Osteoblast (primary cell): ENCODE measurements at regions not wholly inside any gene's neighbourhood (a gene's known extent, or its start where the extent isn't known, plus 50 kb on each side); places are given as distances from the start of the nearest gene placed in this dataset.

ENCODE experiments used
- DNase-seq: peaks from one replicate; pipeline ENCODE4 v3.0.0; 2011; ENCODE audit warnings: low spot score, mixed read lengths; ENCODE audit not compliant: insufficient read length; ENCODE audit errors: missing footprints
- H2AFZ ChIP-seq: 2 replicates; pipeline ENCODE4 v1.6.0; 2011; ENCODE audit warnings: mild to moderate bottlenecking, low read length
- H3K27ac ChIP-seq: 2 replicates; pipeline ENCODE4 v1.5.1; 2011; ENCODE audit warnings: mild to moderate bottlenecking, low read depth, low read length, moderate library complexity
- H3K27me3 ChIP-seq: 2 replicates; pipeline ENCODE4 v1.6.0; 2012; ENCODE audit warnings: mild to moderate bottlenecking, control low read depth, inconsistent platforms, low read length, moderate library complexity; ENCODE audit not compliant: insufficient read depth
- H3K36me3 ChIP-seq: 2 replicates; pipeline ENCODE4 v1.5.1; 2011; ENCODE audit warnings: mild to moderate bottlenecking, low read length, control low read depth, moderate library complexity; ENCODE audit not compliant: insufficient read depth
- H3K4me1 ChIP-seq: 2 replicates; pipeline ENCODE4 v1.5.1; 2011; ENCODE audit warnings: mild to moderate bottlenecking, low read length, control low read depth, moderate library complexity; ENCODE audit not compliant: insufficient read depth
- H3K4me2 ChIP-seq: 2 replicates; pipeline ENCODE4 v1.6.0; 2011; ENCODE audit warnings: mild to moderate bottlenecking, low read length; ENCODE audit not compliant: insufficient read depth
- H3K4me3 ChIP-seq: fragments of 200-600 bp; sonication (generic); 3 replicates; pipeline ENCODE4 v1.5.1; 2012; ENCODE audit warnings: mild to moderate bottlenecking, low read length, inconsistent platforms; ENCODE audit not compliant: insufficient read depth
- H3K79me2 ChIP-seq: 2 replicates; pipeline ENCODE4 v1.6.0; 2012; ENCODE audit warnings: mild to moderate bottlenecking, low read length, control low read depth, inconsistent platforms; ENCODE audit not compliant: insufficient read depth
- H3K9me3 ChIP-seq: 2 replicates; pipeline ENCODE4 v1.5.1; 2011; ENCODE audit warnings: low read depth, low read length, control low read depth
- H4K20me1 ChIP-seq: 2 replicates; pipeline ENCODE4 v1.6.0; 2012; ENCODE audit warnings: mild to moderate bottlenecking, low read length, control low read depth; ENCODE audit not compliant: insufficient read depth
- TF ChIP-seq, protein P1 (sequence below): IDR thresholded peaks from 2 replicates; pipeline ENCODE4 v1.5.1; 2011; ENCODE audit warnings: mild to moderate bottlenecking, low read depth, low read length, moderate library complexity; ENCODE audit errors: extremely low read depth

DNA sequence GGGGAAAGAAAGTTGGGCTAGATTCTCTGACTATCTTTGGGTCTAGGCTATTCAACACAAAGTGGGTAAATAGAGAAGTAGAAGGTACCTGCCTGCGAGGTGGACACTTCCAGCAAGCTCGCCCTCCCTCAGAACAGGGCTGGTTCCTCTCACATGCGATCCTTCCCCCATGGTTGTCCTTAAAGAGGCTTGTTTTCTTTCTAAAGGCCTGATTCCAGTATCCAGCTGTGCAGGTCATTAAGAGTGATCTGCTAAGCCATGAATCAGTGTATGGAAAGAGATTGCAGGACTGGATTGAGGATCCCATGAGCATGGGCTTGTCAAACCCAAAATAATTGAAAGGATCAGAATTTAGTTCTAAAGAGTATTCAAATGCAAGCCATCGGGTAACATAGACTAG is 189.0 kb downstream of the URB2 start:
- Histone ChIP-seq H2AFZ (no peak overlapping the region), H3K9me3 (no peaks in the 10 kb centered on the region), H4K20me1 (no peaks in the 10 kb centered on the region), H3K4me1 (no peaks in the 10 kb centered on the region), H3K36me3 (no peaks in the 10 kb centered on the region), H3K4me3 (no peak overlapping the region), H3K79me2 (no peaks in the 10 kb centered on the region), H3K27me3 (no peaks in the 10 kb centered on the region), H3K27ac (no peak overlapping the region), H3K4me2 (no peak overlapping the region)
- DNase-seq, result no peak
- TF ChIP-seq, protein P1, sequence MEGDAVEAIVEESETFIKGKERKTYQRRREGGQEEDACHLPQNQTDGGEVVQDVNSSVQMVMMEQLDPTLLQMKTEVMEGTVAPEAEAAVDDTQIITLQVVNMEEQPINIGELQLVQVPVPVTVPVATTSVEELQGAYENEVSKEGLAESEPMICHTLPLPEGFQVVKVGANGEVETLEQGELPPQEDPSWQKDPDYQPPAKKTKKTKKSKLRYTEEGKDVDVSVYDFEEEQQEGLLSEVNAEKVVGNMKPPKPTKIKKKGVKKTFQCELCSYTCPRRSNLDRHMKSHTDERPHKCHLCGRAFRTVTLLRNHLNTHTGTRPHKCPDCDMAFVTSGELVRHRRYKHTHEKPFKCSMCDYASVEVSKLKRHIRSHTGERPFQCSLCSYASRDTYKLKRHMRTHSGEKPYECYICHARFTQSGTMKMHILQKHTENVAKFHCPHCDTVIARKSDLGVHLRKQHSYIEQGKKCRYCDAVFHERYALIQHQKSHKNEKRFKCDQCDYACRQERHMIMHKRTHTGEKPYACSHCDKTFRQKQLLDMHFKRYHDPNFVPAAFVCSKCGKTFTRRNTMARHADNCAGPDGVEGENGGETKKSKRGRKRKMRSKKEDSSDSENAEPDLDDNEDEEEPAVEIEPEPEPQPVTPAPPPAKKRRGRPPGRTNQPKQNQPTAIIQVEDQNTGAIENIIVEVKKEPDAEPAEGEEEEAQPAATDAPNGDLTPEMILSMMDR, result no peak

DNA sequence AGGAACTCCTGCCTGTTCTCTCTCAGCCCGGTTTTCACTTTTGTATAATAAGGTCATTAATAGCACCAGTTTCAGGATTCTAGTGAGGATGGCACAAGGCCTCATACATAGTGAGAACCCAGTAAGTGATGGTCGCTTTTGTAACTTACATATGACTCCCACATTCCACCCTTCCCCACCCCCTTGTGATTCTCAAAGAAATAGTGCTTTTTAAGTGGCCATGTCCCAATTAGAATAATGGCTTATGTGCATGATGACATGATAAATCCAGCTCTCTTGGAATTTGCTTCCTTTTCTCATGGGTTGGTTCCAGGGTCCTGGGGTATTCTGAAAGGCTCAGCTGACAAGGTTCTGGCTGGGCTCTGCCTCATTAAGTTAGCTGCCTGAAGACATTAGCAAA is 189.9 kb downstream of the URB2 start:
- H2AFZ ChIP-seq, result no peak overlapping the region
- no peaks in the 10 kb centered on the region for H3K27me3 ChIP-seq
- H4K20me1 ChIP-seq, result no peaks in the 10 kb centered on the region
- no peaks in the 10 kb centered on the region for H3K4me1 ChIP-seq
- H3K4me2 ChIP-seq, result no peak overlapping the region
- no peak overlapping the region for H3K27ac ChIP-seq
- no peak for DNase-seq
- no peaks in the 10 kb centered on the region for H3K36me3 ChIP-seq
- TF ChIP-seq, protein P1, result no peak
- H3K9me3 ChIP-seq, result no peaks in the 10 kb centered on the region
- no peaks in the 10 kb centered on the region for H3K79me2 ChIP-seq
- no peak overlapping the region for H3K4me3 ChIP-seq

DNA sequence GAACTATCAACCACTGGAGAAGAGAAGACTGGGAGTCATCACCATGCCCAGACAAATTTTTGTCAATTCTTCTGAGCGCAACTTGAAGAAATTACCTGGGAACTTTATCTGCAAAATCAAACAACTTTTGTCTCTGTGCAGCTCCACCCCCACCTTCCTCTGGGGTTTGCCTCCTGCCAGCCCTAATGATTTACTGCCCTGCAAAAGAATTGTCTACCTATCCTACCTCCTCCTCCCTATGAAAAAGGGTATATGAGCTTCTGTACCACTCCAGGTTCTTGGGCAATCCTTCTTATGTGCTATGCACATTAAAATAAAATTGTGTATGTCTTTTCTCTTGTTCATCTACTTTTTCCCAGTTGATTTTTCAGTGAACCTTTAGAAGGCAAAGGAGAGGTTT is 191.9 kb downstream of the URB2 start:
- H2AFZ ChIP-seq, result no peak overlapping the region
- H3K27ac ChIP-seq, result no peak overlapping the region
- no peaks in the 10 kb centered on the region for H3K9me3 ChIP-seq
- TF ChIP-seq, protein P1, result no peak
- H3K4me2 ChIP-seq, result no peak overlapping the region
- H3K27me3 ChIP-seq, result no peaks in the 10 kb centered on the region
- no peak for DNase-seq
- no peak overlapping the region for H3K4me3 ChIP-seq
- H3K79me2 ChIP-seq, result no peaks in the 10 kb centered on the region
- no peaks in the 10 kb centered on the region for H3K36me3 ChIP-seq
- H3K4me1 ChIP-seq, result no peaks in the 10 kb centered on the region
- no peaks in the 10 kb centered on the region for H4K20me1 ChIP-seq

DNA sequence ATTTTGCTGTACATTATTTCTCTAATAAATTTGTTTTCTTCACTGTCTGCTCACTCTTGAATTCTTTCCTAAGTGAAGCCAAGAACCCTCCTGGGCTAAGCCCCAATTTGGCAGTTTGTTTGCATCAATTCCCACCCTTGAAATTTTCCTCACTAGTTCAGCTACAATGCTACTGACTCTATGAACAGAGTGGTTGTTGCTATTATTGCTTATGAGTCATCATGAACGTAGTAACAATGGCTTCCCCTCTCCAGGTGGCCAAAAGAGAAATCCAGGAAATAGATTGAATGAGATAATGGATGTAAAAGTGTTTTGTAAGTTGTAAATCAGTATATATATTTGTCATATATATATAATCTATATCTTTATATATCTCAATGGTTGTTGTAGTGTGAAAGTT is 193.0 kb downstream of the URB2 start:
- DNase-seq, result no peak
- no peaks in the 10 kb centered on the region for H3K79me2 ChIP-seq

More for the DNA sequence above, 193.0 kb downstream of the URB2 start:
- no peaks in the 10 kb centered on the region for H3K4me1 ChIP-seq
- no peaks in the 10 kb centered on the region for H3K36me3 ChIP-seq
- H3K27me3 ChIP-seq, result no peaks in the 10 kb centered on the region
- H4K20me1 ChIP-seq, result no peaks in the 10 kb centered on the region
- no peak overlapping the region for H3K4me2 ChIP-seq
- no peak overlapping the region for H3K27ac ChIP-seq
- no peak overlapping the region for H3K4me3 ChIP-seq
- no peaks in the 10 kb centered on the region for H3K9me3 ChIP-seq
- no peak overlapping the region for H2AFZ ChIP-seq
- TF ChIP-seq, protein P1, result no peak
